ENCODE measurements at regions not wholly inside any gene's neighbourhood (a gene's known extent, or its start where the extent isn't known, plus 50 kb on each side); places are given as distances from the start of the nearest gene placed in this dataset.
A peak's percentile ranks its signal among the peaks of the same experiment; 100 is the strongest.

DNA sequence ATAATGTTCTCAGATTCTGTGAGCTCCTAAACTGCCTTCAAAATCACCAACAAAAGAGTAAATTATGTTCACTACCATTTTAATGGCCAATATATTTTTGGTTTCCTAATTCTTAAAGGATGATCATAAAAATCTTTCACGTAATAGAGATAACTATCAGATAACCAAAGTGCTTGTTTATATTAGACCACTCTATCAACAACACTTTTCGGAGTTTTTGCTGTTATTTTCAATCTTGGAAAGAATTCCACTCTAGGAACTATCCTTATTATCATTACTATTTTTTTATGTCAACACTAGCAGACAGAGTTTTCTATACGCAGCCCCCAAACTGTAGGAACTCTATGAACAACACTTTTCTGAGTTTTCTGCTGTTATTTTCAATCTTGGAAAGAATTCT lies 782.5 kb upstream of the ZEB2 start:
- no peak for DNase-seq
- intact Hi-C loops (cut with DNase I), result no loop called here

DNA sequence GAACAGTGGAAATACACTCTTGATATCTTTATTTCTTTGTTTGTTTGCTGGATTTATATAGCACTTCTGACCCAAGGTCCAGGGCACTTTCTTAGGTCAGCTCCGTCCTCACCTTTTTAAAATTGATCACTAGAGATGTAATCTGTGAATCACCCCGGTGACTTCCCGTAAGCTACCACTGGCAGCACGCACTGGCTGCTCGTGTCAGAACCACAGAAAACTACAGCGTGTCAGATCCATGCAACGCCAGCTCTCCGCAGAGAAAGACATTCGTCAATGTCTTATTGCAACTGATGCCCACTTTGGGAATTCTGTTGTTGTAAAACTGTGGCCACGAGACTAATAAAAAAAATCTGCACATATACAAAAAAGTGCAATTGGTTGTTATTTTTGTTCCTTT lies 779.4 kb upstream of the ZEB2 start:
- DNase-seq, result no peak
- intact Hi-C loops (cut with DNase I), result no loop called here

- intact Hi-C loops (cut with DNase I), result no loop called here
- DNase-seq, result no peak
Measured at GRCh38 chr2:145292166-145292565, 772.2 kb upstream of the ZEB2 start.

- DNase-seq, result no peak
- intact Hi-C loops (cut with DNase I), result no loop called here
Measured at GRCh38 chr2:145290986-145291385, 771.1 kb upstream of the ZEB2 start.

DNA sequence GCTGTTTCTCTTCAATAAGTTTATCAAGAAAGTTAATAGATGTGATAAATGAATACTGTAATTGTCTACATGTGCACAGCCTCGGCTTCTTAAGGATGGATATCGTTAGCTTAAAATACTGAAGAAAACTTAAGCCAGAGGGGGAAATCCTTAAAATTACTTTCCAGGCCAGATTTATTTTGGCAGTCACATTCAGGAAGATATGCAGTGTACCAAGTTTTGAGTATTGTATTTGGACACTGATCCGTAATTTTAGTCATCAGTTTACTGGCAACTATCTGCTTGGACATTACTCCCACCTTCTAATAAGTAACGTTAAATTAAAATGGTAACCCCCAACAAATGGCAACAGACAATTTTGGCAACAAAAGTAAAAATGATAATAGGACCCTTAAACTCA lies 770.0 kb upstream of the ZEB2 start:
- DNase-seq, result no peak
- intact Hi-C loops (cut with DNase I), result no loop called here

GRCh38 chr2:145288650-145289496 lies 769.0 kb upstream of the ZEB2 start:
- intact Hi-C loops (cut with DNase I), result no loop called here
- no peak for DNase-seq

GRCh38 chr2:145287736-145288135 lies 767.8 kb upstream of the ZEB2 start:
- no peak for DNase-seq
- intact Hi-C loops (cut with DNase I), result no loop called here

GRCh38 chr2:145286716-145287275 lies 766.9 kb upstream of the ZEB2 start:
- no peak for DNase-seq

DNA sequence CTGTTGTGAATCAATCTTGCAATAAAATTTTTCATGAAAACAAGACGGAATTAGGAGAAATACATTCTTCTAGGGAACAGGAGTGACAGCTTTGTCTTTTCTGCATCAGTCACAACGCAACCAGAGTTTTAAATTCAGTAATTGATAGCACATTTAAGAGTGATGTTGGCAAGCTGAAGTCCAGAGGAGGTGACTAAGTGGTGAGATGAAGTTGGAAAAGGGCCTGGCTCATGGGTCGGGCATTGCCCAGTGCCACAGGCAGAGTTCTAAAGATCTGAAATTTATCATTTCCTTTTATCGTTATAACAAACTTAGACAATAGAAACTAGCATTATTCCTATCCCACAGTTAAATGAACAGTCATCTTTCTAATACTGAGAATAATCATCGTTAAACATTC lies 764.6 kb upstream of the ZEB2 start:
- intact Hi-C loops (cut with DNase I), result no loop called here
- DNase-seq, result no peak

More at GRCh38 chr2:145286716-145287275, 766.9 kb upstream of the ZEB2 start:
- intact Hi-C loops (cut with DNase I), result no loop called here

DNA sequence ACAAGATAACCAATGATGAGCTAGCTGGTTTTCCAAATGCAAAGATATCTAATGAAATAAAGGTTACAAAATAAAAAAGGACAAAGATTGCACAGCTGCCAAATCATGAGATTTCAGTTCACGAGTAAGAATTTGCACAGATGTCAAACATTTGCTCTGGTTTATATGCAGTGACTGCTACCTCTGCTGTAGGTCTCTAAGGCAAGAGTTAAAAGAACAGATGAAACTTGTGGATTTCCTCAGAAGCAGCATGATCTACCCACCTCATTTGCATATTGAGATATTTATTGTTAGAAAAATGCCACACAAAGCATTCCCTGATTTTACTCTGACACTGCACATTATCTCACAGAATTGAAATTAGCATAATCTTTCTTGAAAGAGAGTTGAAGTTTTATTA lies 763.2 kb upstream of the ZEB2 start:
- intact Hi-C loops (cut with DNase I), result no loop called here
- no peak for DNase-seq

GRCh38 chr2:145277922-145278321 lies 758.0 kb upstream of the ZEB2 start:
- no peak for DNase-seq
- intact Hi-C loops (cut with DNase I), result no loop called here

GRCh38 chr2:145273840-145274239 lies 753.9 kb upstream of the ZEB2 start:
- DNase-seq, result no peak
- intact Hi-C loops (cut with DNase I), result no loop called here

DNA sequence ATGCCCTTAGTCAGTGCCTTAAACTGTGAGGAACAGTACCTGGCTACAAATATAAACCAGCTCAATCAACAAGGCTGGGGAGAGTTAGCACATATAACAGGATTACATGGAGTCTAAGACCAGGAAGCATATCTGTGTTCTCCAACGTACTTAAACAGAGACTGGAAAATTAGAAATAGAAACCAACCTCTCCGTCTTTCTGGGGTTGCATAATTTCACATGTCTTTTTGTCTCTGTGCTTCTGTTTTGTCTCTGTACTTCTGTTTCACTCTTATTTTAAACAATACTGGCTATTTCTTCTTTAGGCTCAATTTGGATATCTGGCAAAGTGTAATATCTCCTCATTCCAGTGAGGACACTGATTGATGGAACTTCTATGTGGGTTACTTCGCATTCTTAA lies 749.0 kb upstream of the ZEB2 start:
- intact Hi-C loops (cut with DNase I), result no loop called here
- DNase-seq, result no peak

GRCh38 chr2:145267451-145267850 lies 747.5 kb upstream of the ZEB2 start:
- intact Hi-C loops (cut with DNase I), result no loop called here
- DNase-seq, result no peak

DNA sequence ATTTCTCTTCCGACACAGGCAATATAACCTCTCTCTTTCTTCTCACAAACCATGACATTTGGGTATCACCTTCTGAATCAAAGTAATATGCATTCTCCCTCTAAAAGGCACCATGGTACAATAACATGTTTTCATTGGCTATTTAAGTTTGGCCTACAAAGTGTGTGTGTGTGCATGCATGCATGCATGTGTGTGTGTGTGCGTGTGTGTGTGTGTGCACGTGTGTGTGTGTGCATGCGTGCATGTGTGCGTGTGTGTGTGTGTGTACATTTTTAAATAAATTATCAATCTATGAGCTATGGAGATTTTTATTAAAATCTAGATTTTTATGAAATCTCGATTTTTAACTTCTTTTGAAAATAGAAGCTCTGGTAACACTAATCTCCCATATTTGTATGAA lies 745.3 kb upstream of the ZEB2 start:
- DNase-seq, result no peak
- intact Hi-C loops (cut with DNase I), result no loop called here

GRCh38 chr2:145260674-145261073 lies 740.8 kb upstream of the ZEB2 start:
- intact Hi-C loops (cut with DNase I), result no loop called here
- DNase-seq, result no peak

- DNase-seq, result no peak
- intact Hi-C loops (cut with DNase I), result no loop called here
Measured at GRCh38 chr2:145260081-145260480, 740.2 kb upstream of the ZEB2 start.

DNA sequence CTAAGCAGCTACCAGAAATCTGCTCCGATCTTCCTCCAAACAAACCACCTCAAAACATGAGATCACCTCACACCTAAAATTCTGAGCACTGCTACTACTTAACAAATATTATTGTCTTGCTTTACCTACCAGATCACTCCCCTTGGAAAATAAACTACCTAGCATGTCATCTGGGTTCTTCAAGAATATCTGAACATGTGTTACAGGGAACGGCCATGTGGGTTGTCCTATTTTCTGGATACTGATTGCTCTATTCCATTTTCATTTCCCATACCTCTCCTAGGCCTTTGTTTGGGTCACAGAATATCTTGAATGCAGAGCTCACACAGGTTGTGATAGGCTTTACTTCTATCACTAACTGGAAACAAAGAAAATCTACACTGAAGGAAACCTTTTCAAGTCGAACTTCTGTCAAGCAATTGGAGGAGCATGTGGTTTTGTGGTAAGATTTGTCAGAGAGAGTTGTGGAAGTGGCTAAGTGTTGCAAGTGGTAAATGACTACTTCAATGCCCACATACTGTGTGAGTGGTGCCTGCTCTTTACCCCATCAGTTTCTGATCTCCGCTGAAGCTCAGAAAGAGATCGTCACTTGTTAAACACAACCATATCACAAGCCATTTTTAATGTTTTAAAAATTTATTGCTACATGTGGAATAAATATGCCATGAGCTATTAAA lies 739.1 kb upstream of the ZEB2 start:
- intact Hi-C loops (cut with DNase I), result no loop called here
- DNase-seq, result peak in 1 of 42 donors; percentile 1

- DNase-seq, result no peak
- intact Hi-C loops (cut with DNase I), result no loop called here
Measured at GRCh38 chr2:145257931-145258330, 738.0 kb upstream of the ZEB2 start.

DNA sequence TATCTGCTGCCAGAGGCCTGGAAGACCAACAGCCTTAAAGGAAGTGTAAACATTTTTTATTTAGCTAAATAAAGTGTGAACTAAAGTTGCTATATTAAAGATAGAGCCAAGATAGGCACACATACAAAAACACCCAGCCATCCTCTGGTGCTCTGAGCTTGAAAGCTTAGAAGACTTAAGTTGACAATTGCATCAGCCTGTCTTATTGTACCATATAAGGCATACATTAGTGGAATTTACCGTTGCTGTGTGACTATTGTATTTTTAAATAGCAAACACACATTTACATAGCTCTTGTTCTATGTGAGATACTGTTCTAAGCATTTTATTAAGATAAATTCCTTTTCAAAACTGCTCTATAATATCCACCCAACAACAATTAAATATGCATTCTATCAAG lies 736.6 kb upstream of the ZEB2 start:
- DNase-seq, result no peak
- intact Hi-C loops (cut with DNase I), result no loop called here

- intact Hi-C loops (cut with DNase I), result no loop called here
- peak in 30 of 42 donors; percentile 2 to 70 (median 17) for DNase-seq
Measured at GRCh38 chr2:145254291-145254690, 734.4 kb upstream of the ZEB2 start.

Measured in head of caudate nucleus (tissue), 42 donors.